ENCODE measurements at regions not wholly inside any gene's neighbourhood (a gene's known extent, or its start where the extent isn't known, plus 50 kb on each side); places are given as distances from the start of the nearest gene placed in this dataset.

DNA sequence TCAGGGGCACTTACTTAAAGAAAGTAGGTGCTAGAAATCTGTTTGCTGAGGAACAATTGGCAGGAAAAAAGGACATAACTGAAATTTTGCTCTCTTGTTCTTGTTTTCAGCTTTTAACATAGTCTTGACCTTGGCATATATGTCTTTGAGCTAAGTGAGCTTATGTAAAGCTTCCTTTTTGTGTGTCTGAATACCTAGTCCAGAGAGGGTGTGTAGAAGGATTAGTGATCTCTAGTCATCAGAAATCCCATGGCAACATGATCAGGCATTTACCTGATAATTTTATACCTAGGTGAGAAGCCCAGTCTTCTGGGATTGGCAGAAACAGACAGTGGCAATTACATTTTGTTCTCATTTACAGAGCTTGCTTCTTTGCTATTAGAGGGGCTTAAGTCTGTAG lies 166.1 kb downstream of the SNAPC1 start:
- no peak for DNase-seq
- Histone ChIP-seq H3K27ac (no peak overlapping the region), H3K9me3 (no peaks in the 10 kb centered on the region), H3K27me3 (no peaks in the 10 kb centered on the region), H3K4me1 (peaks cover 15% of the 10 kb centered on the region), H3K36me3 (replicated peaks in 1 of 2; ENCODE audit: insufficient read depth in 1 of 2, low read depth in 2 of 2) (no peaks in the 10 kb centered on the region), H3K4me3 (no peak overlapping the region)
- TF ChIP-seq, protein P1, sequence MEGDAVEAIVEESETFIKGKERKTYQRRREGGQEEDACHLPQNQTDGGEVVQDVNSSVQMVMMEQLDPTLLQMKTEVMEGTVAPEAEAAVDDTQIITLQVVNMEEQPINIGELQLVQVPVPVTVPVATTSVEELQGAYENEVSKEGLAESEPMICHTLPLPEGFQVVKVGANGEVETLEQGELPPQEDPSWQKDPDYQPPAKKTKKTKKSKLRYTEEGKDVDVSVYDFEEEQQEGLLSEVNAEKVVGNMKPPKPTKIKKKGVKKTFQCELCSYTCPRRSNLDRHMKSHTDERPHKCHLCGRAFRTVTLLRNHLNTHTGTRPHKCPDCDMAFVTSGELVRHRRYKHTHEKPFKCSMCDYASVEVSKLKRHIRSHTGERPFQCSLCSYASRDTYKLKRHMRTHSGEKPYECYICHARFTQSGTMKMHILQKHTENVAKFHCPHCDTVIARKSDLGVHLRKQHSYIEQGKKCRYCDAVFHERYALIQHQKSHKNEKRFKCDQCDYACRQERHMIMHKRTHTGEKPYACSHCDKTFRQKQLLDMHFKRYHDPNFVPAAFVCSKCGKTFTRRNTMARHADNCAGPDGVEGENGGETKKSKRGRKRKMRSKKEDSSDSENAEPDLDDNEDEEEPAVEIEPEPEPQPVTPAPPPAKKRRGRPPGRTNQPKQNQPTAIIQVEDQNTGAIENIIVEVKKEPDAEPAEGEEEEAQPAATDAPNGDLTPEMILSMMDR (IDR thresholded peaks at IDR 0.05) = no peak
- TF ChIP-seq POLR2A (IDR thresholded peaks at IDR 0.05) = no peak
- intact Hi-C loops (cut with DNase I) = no loop called here
- no peak for ATAC-seq

DNA sequence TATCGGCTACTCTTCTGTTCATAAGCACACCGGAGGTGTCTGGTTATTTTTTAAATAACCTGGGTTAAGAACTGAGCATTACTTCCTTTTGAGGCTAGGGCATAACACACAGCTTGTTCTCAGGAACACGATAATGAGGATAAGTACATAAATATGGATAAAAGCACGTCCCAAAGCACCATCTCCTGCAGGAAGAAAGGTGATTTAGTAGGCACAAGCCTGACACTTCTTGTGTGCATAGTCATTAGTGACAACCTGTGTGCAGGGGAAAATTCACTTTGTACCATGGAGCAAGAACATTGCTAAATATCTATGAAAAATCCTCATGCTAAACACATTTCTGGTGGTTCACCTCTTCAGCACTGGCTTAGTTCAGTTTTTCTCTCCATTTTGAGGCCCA lies 166.5 kb downstream of the SNAPC1 start:
- DNase-seq (no peak), ATAC-seq (peak; percentile 30)
- no peak for TF ChIP-seq POLR2A (IDR thresholded peaks at IDR 0.05)
- TF ChIP-seq, protein P1 (IDR thresholded peaks at IDR 0.05) = no peak
- WGBS, 2 donors = 78 to 80% methylated on average over 4 of the region's 4 CpGs
- H3K9me3 ChIP-seq = no peaks in the 10 kb centered on the region
- H3K27ac ChIP-seq = no peak overlapping the region
- no peaks in the 10 kb centered on the region for H3K36me3 ChIP-seq (replicated peaks in 1 of 2; ENCODE audit: insufficient read depth in 1 of 2, low read depth in 2 of 2)
- H3K4me3 ChIP-seq = no peak overlapping the region
- H3K4me1 ChIP-seq = peaks cover 15% of the 10 kb centered on the region
- intact Hi-C loops (cut with DNase I) = no loop called here
- H3K27me3 ChIP-seq = no peaks in the 10 kb centered on the region

DNA sequence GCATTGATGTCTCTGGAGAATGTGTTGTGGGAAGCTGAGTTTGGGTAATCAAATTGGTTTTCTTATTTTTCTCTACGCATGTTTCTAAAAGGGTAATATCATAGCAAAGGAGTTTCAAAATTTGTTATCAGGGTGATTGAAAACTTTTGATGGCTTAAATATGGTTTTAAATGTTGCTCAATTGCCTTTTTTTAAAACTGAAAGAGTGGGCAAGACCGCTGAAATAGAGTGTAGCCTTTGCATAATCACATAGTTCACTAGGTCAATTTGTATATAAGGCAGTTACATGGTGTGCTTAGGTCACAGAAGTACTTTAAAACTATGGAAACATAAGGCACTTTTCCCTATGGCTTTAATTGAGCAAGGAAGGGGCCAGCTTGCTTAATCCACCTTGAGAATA lies 167.4 kb downstream of the SNAPC1 start:
- ATAC-seq = no peak
- TF ChIP-seq POLR2A (IDR thresholded peaks at IDR 0.05) = no peak
- TF ChIP-seq, protein P1 (IDR thresholded peaks at IDR 0.05) = no peak
- no peaks in the 10 kb centered on the region for H3K36me3 ChIP-seq (replicated peaks in 1 of 2; ENCODE audit: insufficient read depth in 1 of 2, low read depth in 2 of 2)
- no peak for DNase-seq
- intact Hi-C loops (cut with DNase I) = no loop called here
- H3K4me1 ChIP-seq = peaks cover 14% of the 10 kb centered on the region
- no peaks in the 10 kb centered on the region for H3K9me3 ChIP-seq
- no peaks in the 10 kb centered on the region for H3K27me3 ChIP-seq
- no peak overlapping the region for H3K4me3 ChIP-seq
- H3K27ac ChIP-seq = no peak overlapping the region
- WGBS, 2 donors = 50 to 62% methylated on average over 2 of the region's 2 CpGs

DNA sequence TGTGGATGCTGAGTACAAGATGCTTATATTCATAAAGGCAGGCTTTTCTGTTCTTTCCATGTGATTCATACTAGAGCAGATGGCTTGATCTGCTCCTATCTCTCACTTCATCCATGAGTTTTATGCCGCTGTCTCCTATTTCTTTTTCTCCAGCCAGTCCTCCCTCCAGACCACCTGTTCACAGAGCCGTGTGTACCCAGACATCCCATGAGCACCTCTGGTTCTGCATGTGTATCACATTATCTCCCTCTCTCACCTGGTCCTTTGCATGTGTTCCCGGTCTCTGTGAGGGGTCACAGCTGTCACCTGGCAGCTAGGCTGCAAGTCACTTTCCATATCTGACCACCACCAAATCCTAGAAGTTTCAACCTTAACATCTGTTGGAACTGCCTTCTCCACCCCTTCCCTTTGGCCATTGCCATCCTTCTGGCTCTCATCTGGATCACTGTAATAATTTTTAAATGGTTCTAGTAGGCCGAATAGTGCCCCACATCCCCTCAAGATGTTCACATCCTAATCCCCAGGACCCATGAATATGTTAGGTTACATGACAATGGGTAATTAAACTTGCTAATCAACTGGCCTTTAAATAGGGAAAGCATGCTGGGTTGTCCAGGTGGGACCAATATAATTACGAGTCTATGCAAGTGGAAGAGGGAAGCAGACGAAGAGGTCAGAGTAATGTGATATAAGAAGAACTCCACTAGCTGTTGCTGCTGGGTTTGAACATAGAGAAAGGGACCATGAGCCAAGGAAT lies 168.1 kb downstream of the SNAPC1 start:
- H3K27me3 ChIP-seq = no peaks in the 10 kb centered on the region
- ATAC-seq (no peak), DNase-seq (no peak)
- no peaks in the 10 kb centered on the region for H3K36me3 ChIP-seq (replicated peaks in 1 of 2; ENCODE audit: insufficient read depth in 1 of 2, low read depth in 2 of 2)
- H3K27ac ChIP-seq = no peak overlapping the region
- no peak overlapping the region for H3K4me3 ChIP-seq
- no peaks in the 10 kb centered on the region for H3K9me3 ChIP-seq
- H3K4me1 ChIP-seq = peaks cover 8% of the 10 kb centered on the region
- WGBS, 2 donors = 86 to 89% methylated on average over 6 of the region's 6 CpGs
- intact Hi-C loops (cut with DNase I) = no loop called here
- TF ChIP-seq, protein P1 (IDR thresholded peaks at IDR 0.05) = no peak
- TF ChIP-seq POLR2A (IDR thresholded peaks at IDR 0.05) = no peak

DNA sequence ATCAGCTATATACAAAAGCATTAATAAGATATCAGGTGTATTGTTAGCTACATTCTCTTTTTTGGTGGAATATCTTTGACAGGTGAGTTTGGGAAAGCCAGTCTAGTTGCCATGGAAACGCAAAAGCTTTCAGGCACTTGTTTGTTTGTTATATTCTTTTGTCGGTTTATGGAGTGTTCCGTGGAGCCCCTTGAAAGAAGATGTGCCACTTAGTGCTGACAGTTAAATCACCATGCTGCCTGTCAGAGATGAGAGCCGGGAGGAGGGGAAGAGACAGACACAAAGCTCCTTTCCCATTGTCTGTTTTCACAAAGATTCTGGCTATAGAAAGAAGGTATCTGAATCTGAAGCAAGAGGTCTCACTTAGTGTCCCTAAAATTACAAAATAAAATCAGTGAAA lies 170.8 kb downstream of the SNAPC1 start:
- no peak overlapping the region for H3K27ac ChIP-seq
- TF ChIP-seq, protein P1 (IDR thresholded peaks at IDR 0.05) = no peak
- no peak for TF ChIP-seq POLR2A (IDR thresholded peaks at IDR 0.05)
- WGBS, 2 donors = 66 to 77% methylated on average over 4 of the region's 4 CpGs
- H3K36me3 ChIP-seq (replicated peaks in 1 of 2; ENCODE audit: insufficient read depth in 1 of 2, low read depth in 2 of 2) = no peaks in the 10 kb centered on the region
- intact Hi-C loops (cut with DNase I) = no loop called here
- no peak overlapping the region for H3K4me3 ChIP-seq
- no peaks in the 10 kb centered on the region for H3K27me3 ChIP-seq
- DNase-seq (no peak), ATAC-seq (no peak)
- no peaks in the 10 kb centered on the region for H3K4me1 ChIP-seq
- H3K9me3 ChIP-seq = no peaks in the 10 kb centered on the region

All from body of pancreas (tissue), 4 donors.